Thyroid gland (tissue), 4 donors: ENCODE measurements at regions not wholly inside any gene's neighbourhood (a gene's known extent, or its start where the extent isn't known, plus 50 kb on each side); places are given as distances from the start of the nearest gene placed in this dataset.
A peak's percentile ranks its signal among the peaks of the same experiment; 100 is the strongest.

ENCODE experiments used
- DNase-seq, 2 donors: peaks; one replicate each; pipeline ENCODE4 v3.0.0-alpha.2; 2019
- H3K27ac ChIP-seq, 3 donors: fragments of 200-600 bp; sonication (generic); 1 replicate in 2 of 3; 2 replicates in 1 of 3; pipeline ENCODE4 v1.5.1; 2016 to 2019; ENCODE audit warnings: mild to moderate bottlenecking in 1 of 3, moderate library complexity in 1 of 3
- H3K27me3 ChIP-seq: fragments of 200-600 bp; sonication (generic); one replicate; pipeline ENCODE4 v1.5.1; 2019
- H3K36me3 ChIP-seq, 2 donors: fragments of 200-600 bp; sonication (generic); one replicate each; pipeline ENCODE4 v1.5.1; 2016 to 2019
- H3K4me1 ChIP-seq, 2 donors: fragments of 200-600 bp; sonication (generic); one replicate each; pipeline ENCODE4 v1.5.1; 2017 to 2019
- H3K4me3 ChIP-seq, 3 donors: fragments of 200-600 bp; sonication (generic); replicated peaks in 1 of 3; 1 replicate in 2 of 3; 2 replicates in 1 of 3; pipeline ENCODE4 v1.5.1; 2016; ENCODE audit warnings: mild to moderate bottlenecking in 1 of 3
- H3K9me3 ChIP-seq: fragments of 200-600 bp; sonication (generic); one replicate; pipeline ENCODE4 v1.5.1; 2017
- CTCF ChIP-seq, 6 experiments: fragments of 200-600 bp in 3 of 6; fragments of 450-650 bp in 3 of 6; sonication (generic) in 3 of 6; IDR thresholded peaks; one replicate each; pipeline ENCODE4 v1.5.1; 2016 to 2019; ENCODE audit warnings: antibody characterized with exemption in 6 of 6, mild to moderate bottlenecking in 2 of 6, inconsistent platforms in 1 of 6, moderate library complexity in 1 of 6
- POLR2A ChIP-seq, 2 donors: fragments of 450-650 bp; IDR thresholded peaks; one replicate each; pipeline ENCODE4 v1.6.1; 2017; ENCODE audit warnings: antibody characterized with exemption in 2 of 2, mild to moderate bottlenecking in 2 of 2, moderate library complexity in 1 of 2
- WGBS, 2 donors: methylation state at CpG; one replicate each; pipeline ENCODE4 v1.1.5; 2017; 5-methylcytosine and 5-hydroxymethylcytosine counted together
- intact Hi-C: fragments of 100-400 bp; cut with DNase I; formaldehyde crosslinking; loops from one replicate; pipeline ENCODE4 v1.15.1; 2023

DNA sequence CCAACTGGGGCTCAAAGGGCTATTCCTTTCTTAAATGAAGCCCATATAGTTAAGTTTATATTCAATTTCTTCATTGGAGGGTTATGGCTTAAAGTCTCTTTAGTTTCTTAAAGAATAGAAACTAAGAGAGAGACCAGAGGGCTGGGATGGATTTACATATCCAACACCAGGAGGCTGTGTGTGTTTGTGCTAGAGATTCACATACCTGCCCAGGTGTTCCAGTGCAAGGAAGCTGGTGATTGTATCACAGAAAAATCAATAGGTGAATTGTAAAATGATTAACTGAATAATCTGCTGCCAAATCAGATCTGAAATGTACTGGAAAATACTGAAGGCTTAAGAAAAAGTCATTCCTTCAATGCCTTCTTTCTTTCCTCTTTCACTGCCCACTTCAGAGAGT lies 148.2 kb upstream of the BDNF start:
- Histone ChIP-seq H3K4me3 (no peak overlapping the region), H3K9me3 (no peaks in the 10 kb centered on the region), H3K27ac (no peak overlapping the region), H3K4me1 (no peaks in the 10 kb centered on the region), H3K36me3 (no peaks in the 10 kb centered on the region), H3K27me3 (no peaks in the 10 kb centered on the region)
- intact Hi-C loops = no loop called here
- no peak for DNase-seq
- TF ChIP-seq POLR2A (IDR thresholded peaks at IDR 0.05) (no peak), CTCF (IDR thresholded peaks at IDR 0.05) (no peak)

- Histone ChIP-seq H3K27me3 (no peaks in the 10 kb centered on the region), H3K36me3 (no peaks in the 10 kb centered on the region), H3K9me3 (no peaks in the 10 kb centered on the region), H3K27ac (no peak overlapping the region), H3K4me3 (no peak overlapping the region), H3K4me1 (no peaks in the 10 kb centered on the region)
- intact Hi-C loops = no loop called here
- no peak for DNase-seq
- TF ChIP-seq POLR2A (IDR thresholded peaks at IDR 0.05) (no peak), CTCF (IDR thresholded peaks at IDR 0.05) (no peak)
Measured at GRCh38 chr11:27847496-27847895, 147.2 kb upstream of the BDNF start.

DNA sequence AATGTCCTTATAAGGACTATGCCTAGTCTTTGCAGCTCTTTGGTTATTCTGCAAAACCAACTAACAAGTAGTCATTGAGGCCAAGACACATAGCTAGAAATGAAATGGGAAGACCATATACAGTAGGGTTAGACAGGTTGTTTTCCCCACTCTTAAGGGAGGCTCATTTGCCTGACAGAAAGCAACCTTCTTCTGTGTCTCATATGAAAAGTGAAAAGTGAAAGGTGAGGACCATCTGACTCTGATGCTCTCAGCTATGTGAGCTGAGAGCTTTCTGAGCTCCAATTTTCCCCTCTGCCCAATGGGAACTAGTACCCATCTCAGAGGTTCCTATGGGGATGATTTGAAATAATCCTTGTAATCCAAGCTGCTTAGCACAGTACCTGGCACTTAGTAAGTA lies 142.0 kb upstream of the BDNF start:
- H3K9me3 ChIP-seq = no peaks in the 10 kb centered on the region
- H3K27ac ChIP-seq = no peak overlapping the region
- H3K4me3 ChIP-seq = no peak overlapping the region
- no peaks in the 10 kb centered on the region for H3K4me1 ChIP-seq
- H3K27me3 ChIP-seq = no peaks in the 10 kb centered on the region
- intact Hi-C loops = no loop called here
- no peaks in the 10 kb centered on the region for H3K36me3 ChIP-seq
- no peak for DNase-seq
- no peak for TF ChIP-seq POLR2A (IDR thresholded peaks at IDR 0.05)
- TF ChIP-seq CTCF (IDR thresholded peaks at IDR 0.05) = no peak

DNA sequence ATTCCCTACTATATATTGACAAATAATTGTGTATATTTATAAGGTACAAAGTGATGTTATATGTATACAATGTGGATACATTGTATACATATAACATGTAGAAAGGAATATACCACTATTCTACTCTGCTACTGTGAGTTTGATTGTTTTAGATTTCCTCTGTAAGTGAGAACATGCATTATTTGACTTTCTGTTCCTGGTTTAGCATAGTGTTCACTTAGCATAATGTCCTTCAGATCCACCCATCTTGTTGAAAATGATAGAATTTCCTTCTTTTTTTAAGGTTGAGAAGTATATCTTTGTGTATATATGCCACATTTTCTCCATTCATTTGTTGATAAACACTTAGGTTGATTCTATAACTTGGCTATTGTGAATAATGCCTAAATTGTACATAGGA lies 140.8 kb upstream of the BDNF start:
- Histone ChIP-seq H3K9me3 (no peaks in the 10 kb centered on the region), H3K27ac (no peak overlapping the region), H3K4me3 (no peak overlapping the region), H3K27me3 (no peaks in the 10 kb centered on the region), H3K4me1 (no peaks in the 10 kb centered on the region), H3K36me3 (no peaks in the 10 kb centered on the region)
- TF ChIP-seq POLR2A (IDR thresholded peaks at IDR 0.05) = no peak
- no peak for TF ChIP-seq CTCF (IDR thresholded peaks at IDR 0.05)
- intact Hi-C loops = no loop called here
- DNase-seq = no peak

DNA sequence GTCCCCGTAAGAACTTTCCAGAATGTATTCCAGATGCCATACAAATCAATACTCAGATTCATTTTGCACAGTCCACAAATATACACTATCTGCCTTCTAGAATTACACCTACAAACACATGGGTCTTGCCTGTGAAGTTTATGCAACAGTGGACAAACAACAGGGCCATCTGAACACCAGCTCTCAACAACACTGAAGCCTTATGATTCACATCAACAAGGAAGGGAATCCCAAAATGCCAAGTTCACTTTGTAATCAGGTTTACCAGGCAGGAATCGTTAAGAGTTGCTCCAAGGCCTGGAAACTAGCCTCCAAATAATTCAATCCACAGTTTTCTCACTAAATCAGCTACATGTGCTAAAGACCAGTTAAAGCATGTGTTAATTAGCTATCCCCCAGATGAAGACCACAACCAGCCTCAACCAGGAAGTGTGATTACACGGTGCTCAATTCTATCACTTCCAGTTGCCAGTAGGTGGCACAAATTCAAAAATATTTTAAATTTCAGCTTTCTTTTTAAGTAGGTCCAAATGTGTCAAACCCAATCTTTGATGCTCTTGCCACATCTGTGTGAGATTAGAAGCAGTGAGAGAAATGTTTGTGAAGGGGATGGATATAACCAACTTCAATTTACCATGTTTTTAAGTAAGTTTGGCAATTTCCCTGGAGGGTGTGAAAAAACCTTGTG lies 139.1 kb upstream of the BDNF start:
- H3K4me3 ChIP-seq = no peak overlapping the region
- H3K9me3 ChIP-seq = no peaks in the 10 kb centered on the region
- H3K27me3 ChIP-seq = no peaks in the 10 kb centered on the region
- intact Hi-C loops = no loop called here
- H3K4me1 ChIP-seq = no peaks in the 10 kb centered on the region
- no peak for TF ChIP-seq POLR2A (IDR thresholded peaks at IDR 0.05)
- TF ChIP-seq CTCF (IDR thresholded peaks at IDR 0.05) = peak in 3 of 6 experiments; percentile 17 to 44 (median 25)
- H3K27ac ChIP-seq = no peak overlapping the region
- 54 to 56% methylated on average over 3 of the region's 3 CpGs for WGBS, 2 donors
- DNase-seq = no peak
- H3K36me3 ChIP-seq = no peaks in the 10 kb centered on the region
